Epithelial cell of esophagus (primary cell): ENCODE measurements at regions not wholly inside any gene's neighbourhood (a gene's known extent, or its start where the extent isn't known, plus 50 kb on each side); places are given as distances from the start of the nearest gene placed in this dataset.

Experiments used
- DNase-seq: peaks from one replicate; pipeline ENCODE4 v3.0.0; 2010; ENCODE audit warnings: low read depth
- H3K4me3 ChIP-seq: 2 replicates; pipeline ENCODE4 v1.5.1; 2011; ENCODE audit warnings: mild to moderate bottlenecking, low read length, control low read depth
- TF ChIP-seq, protein P1 (sequence below): IDR thresholded peaks from 2 replicates; pipeline ENCODE4 v1.5.1; 2011; ENCODE audit warnings: low read depth, mild to moderate bottlenecking, low read length, control low read depth, inconsistent platforms; ENCODE audit not compliant: insufficient read depth; ENCODE audit errors: missing control alignments

DNA sequence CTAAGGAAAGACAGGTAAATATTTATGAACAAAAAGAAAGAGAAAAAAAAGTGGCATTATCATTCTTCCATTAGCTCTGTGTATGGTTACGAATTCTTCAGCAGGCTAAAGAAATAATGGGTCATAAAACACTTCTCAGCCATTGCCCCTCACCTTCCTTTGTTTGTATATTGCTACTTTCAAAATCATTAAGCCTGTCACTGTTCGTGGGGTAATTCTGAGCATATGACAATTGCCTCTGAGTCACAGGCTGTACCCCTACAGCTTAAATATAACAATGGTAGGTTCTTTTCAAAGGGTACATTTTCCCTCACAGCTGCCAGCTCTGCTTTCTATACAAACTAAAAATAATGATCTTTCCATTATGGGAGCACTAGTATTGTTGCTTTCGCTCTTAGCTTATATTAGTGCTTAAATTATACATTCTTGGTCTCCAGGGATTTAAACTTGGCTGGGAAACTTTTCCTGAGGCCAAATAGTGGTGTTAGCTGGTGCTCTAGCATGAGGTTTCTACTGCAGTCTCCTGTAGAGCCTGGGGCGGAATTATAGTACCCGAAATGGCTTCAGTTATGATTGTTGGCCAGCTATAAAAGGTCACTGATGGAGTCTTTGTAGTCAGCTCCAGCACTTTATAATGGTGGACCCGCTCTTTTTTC, 74.7 kb upstream of the CDH11 start:
- DNase-seq: no peak

DNA sequence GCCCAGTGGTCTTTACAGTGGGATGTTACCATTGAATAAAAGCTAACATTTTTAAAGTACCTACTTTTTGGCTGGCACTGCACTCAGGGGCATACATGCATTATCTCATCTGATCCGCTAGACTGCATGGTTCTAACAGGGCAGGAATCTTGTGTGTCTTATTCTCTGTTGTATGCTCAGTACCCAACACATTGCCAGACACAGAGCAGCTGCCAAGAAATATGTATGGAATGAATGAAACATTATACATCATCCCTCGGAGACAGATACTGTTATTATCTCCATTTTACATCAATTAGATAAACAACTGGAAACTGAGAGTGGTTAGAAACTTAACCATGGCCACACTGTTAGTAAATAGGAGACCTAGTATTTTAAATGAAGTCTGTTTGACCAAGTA, 74.1 kb upstream of the CDH11 start:
- no peak overlapping the region for H3K4me3 ChIP-seq
- TF ChIP-seq, protein P1, sequence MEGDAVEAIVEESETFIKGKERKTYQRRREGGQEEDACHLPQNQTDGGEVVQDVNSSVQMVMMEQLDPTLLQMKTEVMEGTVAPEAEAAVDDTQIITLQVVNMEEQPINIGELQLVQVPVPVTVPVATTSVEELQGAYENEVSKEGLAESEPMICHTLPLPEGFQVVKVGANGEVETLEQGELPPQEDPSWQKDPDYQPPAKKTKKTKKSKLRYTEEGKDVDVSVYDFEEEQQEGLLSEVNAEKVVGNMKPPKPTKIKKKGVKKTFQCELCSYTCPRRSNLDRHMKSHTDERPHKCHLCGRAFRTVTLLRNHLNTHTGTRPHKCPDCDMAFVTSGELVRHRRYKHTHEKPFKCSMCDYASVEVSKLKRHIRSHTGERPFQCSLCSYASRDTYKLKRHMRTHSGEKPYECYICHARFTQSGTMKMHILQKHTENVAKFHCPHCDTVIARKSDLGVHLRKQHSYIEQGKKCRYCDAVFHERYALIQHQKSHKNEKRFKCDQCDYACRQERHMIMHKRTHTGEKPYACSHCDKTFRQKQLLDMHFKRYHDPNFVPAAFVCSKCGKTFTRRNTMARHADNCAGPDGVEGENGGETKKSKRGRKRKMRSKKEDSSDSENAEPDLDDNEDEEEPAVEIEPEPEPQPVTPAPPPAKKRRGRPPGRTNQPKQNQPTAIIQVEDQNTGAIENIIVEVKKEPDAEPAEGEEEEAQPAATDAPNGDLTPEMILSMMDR: no peak
- DNase-seq: no peak

More for the DNA sequence above, 74.7 kb upstream of the CDH11 start:
- no peak overlapping the region for H3K4me3 ChIP-seq
- TF ChIP-seq, protein P1: no peak

DNA sequence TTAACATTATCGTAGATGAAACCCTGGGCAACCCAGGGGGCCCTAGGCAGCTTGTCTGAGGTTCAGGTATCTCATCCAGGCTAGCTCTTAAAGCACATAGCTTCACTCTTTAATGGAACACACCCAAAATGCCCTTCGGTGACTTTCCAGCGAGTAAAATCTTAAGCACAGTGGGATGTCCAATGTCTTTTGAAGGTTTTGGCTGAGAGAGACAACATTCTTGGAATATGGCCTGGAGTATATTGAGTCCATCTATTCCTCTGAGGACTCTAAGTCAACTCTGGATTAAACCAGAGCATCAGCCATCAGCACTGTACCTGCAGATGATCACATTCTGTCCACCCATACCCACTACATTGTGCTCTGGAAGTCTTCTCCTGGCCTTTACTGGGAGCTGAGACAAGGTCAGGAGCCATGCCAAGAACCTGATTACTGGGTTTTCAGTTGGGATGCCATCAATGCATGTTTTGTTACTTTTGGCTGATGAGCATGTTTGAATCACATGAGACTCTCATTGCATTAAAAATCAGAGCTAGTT, 63.4 kb upstream of the CDH11 start:
- no peak for DNase-seq
- TF ChIP-seq, protein P1: no peak

DNA sequence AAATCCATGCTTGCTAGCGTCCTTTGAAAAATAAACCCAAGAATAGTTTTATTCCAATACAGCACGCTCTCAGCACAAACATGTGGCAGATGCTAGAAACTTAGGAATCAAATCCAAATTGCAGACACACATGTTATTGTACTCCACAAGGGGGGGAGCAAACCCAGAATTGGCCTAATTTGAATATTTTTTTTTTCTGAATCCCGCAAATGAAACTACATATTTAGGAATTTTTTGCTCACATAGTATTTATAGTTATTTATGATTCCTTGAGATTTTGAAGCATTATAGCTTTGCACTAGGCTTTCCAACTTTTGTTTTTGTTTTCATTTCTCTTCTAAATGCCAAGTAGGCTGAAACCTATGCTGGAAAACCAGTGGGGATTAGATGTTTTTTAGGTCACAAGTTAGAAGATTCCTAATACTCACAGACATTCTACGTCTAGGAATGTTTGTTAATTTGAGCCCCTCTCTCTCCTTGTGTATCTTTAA, 59.3 kb upstream of the CDH11 start:
- no peak overlapping the region for H3K4me3 ChIP-seq
- TF ChIP-seq, protein P1: no peak
- DNase-seq: no peak

More for the DNA sequence above, 63.4 kb upstream of the CDH11 start:
- H3K4me3 ChIP-seq: no peak overlapping the region

DNA sequence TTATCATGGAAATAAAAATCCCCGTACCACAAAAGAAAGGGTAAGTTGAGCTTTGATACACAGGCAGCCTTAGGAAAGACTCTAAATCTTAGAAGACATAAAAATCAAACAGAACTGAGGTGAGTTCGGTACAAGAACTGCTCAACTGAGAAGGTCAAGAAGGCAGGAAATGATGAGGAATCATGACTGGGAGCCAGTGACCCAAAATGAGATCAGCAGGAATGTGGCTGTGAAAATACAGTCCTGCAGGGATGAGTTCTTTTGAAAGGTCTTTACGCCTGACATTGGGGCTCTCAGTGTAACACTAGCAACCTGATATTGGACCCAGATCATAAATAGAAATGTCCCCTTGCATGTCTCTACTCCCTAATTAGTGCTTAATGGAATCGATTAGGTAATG, 56.3 kb upstream of the CDH11 start:
- peak; percentile 19 for DNase-seq
- H3K4me3 ChIP-seq: no peak overlapping the region
- TF ChIP-seq, protein P1: no peak

DNA sequence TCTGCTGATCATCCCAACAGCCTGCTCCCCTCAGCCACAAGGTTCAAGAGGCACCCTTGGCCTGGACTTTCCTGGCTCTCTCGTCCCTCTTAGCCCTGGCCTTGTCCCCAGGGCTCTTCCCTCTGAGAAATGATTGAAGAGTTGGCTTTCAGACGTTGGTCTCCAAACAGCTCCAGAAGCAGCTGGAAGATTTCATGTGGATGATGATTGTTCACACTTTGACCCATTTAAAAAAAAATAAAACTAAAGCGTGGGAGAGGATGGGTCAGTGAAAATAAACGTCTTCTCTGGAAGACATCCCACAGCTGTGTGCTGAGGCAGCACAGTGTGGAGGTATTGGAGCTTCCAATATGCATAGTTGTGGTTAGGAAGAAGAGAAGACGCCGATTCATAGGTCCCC, 54.7 kb upstream of the CDH11 start:
- no peak for DNase-seq
- H3K4me3 ChIP-seq: no peak overlapping the region
- TF ChIP-seq, protein P1: no peak

DNA sequence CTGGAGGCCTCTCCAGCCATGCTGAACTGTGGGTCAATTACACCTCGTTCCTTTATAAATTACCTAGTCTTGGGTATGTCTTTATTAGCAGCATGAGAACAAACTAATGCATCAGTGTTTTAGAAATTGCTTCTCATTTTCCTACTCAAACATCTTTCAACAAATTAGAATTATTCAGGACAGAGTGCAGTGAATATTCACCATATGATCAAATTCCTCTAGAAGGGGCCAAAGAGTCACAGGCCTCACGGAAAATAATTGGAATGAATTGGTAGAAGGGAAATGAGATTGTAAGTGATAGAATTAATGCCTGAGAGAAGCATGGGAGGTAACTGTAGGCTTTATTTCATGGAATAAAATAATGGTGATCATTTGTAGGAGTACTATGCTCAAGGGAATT, 50.5 kb upstream of the CDH11 start:
- no peak overlapping the region for H3K4me3 ChIP-seq
- TF ChIP-seq, protein P1: no peak
- no peak for DNase-seq
